Stomach smooth muscle (tissue), 2 donors: ENCODE measurements at regions not wholly inside any gene's neighbourhood (a gene's known extent, or its start where the extent isn't known, plus 50 kb on each side); places are given as distances from the start of the nearest gene placed in this dataset.
"Not testable (repeated sequence)": the region's sequence is repeated elsewhere in the genome, so short reads cannot be mapped to it uniquely, and the experiment has no call there.

Source experiments
- H3K27ac ChIP-seq: one replicate; pipeline ENCODE4 v1.7.0; 2013; ENCODE audit warnings: mild to moderate bottlenecking, low read length, inconsistent platforms
- H3K27me3 ChIP-seq, 2 donors: one replicate each; pipeline ENCODE4 v1.7.0; 2013; ENCODE audit warnings: low read length in 2 of 2; ENCODE audit not compliant: insufficient read depth in 2 of 2, control insufficient read depth in 1 of 2
- H3K36me3 ChIP-seq, 2 donors: one replicate each; pipeline ENCODE4 v1.7.0; 2013; ENCODE audit warnings: low read length in 2 of 2; ENCODE audit not compliant: control insufficient read depth in 2 of 2, insufficient read depth in 2 of 2
- H3K4me1 ChIP-seq: one replicate; pipeline ENCODE4 v1.7.0; 2013; ENCODE audit warnings: low read length; ENCODE audit not compliant: control insufficient read depth, insufficient read depth
- H3K4me3 ChIP-seq, 2 donors: one replicate each; pipeline ENCODE4 v1.7.0; 2013; ENCODE audit warnings: low read length in 2 of 2
- H3K9ac ChIP-seq, 2 donors: one replicate each; pipeline ENCODE4 v1.7.0; 2013; ENCODE audit warnings: low read length in 2 of 2, mild to moderate bottlenecking in 1 of 2
- H3K9me3 ChIP-seq, 2 donors: one replicate each; pipeline ENCODE4 v1.7.0; 2013; ENCODE audit warnings: low read length in 2 of 2; ENCODE audit not compliant: control insufficient read depth in 2 of 2
- donor health status: healthy.
- donor health status: Pancreatic carcinoma.

DNA sequence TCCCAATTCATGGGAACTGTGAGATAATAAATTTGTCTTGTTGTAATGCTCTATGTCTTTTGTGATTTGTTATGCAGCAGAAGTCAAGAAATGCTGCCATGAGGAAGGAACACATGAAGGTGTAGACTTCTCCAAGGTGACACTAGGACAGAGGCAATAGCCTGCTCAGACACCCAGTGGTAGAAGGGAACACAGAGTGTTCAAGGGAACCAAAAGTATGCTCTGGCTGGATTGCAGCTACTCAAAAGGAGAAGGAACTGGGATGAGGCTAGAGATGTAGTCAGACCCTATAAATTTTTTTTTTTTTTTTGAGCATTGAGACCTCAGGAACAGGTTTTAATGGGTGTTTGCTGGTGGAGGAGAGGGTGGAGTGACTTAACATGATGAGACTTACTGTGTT lies 232.5 kb downstream of the PARP8 start:
- Histone ChIP-seq H3K27me3 (no peaks in the 10 kb centered on the region), H3K27ac (no peak overlapping the region), H3K4me1 (no peaks in the 10 kb centered on the region), H3K36me3 (no peaks in the 10 kb centered on the region), H3K9me3 (no peaks in the 10 kb centered on the region), H3K4me3 (no peak overlapping the region), H3K9ac (no peak overlapping the region)

DNA sequence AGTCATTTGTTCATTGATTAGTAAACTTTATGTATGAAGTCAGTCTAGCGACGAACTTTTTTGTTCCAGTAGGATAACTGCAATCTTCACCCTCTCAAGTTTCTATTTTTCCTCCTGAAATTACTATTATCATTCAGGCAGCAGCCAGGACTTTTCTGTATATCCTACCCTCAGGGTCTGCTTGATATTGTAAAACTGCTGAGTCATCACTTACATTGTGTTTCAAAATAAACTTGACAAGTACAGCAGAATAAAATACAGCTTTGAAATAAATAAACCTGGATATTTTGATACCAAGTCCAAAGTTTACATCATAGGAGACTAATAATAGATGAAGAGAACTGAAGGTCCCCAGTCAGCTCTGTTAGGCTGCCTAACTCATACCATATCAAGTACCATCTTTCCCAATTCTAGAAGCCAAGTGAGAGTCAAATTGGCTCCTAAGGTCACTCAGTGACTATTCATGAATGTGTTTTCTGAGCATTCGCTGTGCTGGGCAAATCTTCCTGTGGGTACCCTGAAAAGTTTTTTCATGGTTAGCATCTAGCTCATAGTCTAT lies 234.6 kb downstream of the PARP8 start:
- Histone ChIP-seq H3K4me3 (no peak overlapping the region), H3K27ac (no peak overlapping the region), H3K9ac (no peak overlapping the region), H3K9me3 (no peaks in the 10 kb centered on the region), H3K27me3 (no peaks in the 10 kb centered on the region), H3K36me3 (no peaks in the 10 kb centered on the region), H3K4me1 (no peaks in the 10 kb centered on the region)

DNA sequence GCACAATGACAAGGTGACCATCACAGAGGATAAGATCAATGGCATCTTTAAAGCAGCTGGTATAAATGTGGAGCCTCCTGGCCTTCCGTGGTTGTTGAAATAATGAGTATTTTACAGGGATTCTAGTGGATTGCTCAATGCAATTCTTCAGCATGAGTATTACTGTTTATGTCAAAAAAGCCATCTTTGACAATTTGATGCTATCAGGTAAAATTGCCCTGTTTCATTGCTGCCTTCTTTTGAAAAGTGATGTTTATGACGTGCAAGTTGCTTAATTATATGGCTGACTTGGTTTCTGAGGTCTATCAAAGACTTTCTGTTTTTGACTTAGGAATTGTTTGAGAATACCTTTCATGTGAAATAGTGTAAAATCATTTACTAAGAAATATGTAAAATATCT lies 237.2 kb downstream of the PARP8 start:
- Histone ChIP-seq H3K36me3 (no peaks in the 10 kb centered on the region), H3K4me1 (no peaks in the 10 kb centered on the region), H3K4me3 (no peak overlapping the region), H3K27ac (no peak overlapping the region), H3K9ac (no peak overlapping the region), H3K9me3 (no peaks in the 10 kb centered on the region), H3K27me3 (no peaks in the 10 kb centered on the region)

DNA sequence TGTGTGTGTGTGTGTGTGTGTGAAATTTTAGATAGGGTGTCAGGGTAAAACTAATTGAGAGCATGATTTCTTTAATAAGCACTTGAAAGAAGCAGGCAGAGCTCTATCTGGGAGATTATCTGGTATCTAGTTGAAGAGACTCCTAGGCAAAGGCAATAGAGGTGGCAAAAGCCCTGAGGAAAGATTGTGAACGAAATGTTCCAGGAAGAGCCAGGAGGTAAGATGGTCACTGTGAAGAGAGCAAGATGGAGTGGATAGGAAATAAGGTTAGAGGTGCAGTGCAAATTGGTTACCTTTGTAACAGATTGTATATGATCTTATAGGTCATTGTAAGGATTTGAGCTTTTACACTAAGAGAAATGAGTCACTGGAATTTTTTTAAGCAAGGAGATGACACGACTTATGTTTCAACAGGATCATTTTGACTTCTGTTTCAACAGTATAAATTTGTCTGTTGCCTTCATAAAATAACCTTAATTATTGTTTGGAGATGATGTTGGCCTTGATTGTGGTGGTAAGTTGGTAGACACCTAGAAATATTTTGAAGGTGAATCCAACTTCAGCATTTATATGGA lies 239.6 kb downstream of the PARP8 start:
- Histone ChIP-seq H3K4me3 (no peak overlapping the region), H3K9ac (no peak overlapping the region), H3K4me1 (no peaks in the 10 kb centered on the region), H3K9me3 (no peaks in the 10 kb centered on the region), H3K36me3 (no peaks in the 10 kb centered on the region), H3K27ac (no peak overlapping the region), H3K27me3 (no peaks in the 10 kb centered on the region)

DNA sequence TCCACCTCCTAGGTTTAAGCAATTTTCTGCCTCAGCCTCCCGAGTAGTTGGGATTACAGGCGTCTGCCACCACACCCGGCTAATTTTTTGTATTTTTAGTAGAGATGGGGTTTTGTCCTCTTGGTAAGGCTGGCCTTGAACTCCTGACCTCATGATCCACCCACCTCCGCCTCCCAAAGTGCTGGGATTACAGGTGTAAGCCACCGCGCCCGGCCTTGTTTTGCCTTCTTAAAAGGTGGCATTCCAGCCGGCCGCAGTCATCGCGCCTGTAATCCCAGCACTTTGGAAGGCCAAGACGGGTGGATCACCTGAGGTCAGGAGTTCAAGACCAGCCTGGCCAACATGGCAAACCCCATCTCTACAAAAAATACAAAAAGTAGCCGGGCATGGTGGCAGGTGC lies 253.7 kb downstream of the PARP8 start:
- H3K36me3 ChIP-seq, H3K4me3 ChIP-seq, H3K4me1 ChIP-seq, H3K27ac ChIP-seq, H3K9me3 ChIP-seq, H3K9ac ChIP-seq, H3K27me3 ChIP-seq: not testable (repeated sequence)

DNA sequence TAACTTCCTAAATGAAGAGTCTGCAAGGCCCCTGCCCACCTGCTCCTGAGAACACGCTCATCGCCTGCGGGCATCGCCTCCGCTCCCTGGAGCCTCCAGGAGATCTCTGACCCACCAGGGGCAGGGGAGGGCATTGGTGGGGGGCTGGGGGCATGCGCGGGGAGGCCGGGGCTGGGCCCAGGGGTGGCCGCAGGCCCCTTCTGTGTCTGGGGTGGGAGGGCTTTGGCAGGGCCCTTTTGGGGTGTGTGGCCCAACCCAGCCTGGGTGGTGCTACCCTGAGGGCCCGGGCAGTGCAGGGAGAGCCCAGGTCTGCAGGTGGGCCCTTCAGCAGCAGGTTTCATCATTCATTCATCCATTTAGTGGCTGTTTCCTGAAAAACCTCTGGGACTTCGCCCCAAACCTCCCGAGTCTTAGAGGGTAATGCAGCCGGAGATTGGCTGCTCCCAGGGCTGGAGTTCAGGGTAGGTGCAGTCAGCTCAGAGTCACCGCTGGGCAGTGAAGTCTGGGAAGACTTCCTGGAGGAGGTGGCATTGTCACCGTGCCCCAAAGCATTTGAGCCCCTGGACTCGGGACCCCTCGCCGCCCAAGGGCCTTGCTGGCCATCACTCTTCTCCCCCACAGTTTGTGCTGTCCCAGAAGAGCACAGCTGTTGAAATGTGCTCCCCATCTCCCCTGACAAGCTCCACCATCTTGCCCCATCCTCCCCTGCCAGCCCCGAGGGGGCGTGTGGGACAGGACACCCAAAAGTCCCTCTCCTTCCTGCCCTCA lies 255.1 kb downstream of the PARP8 start:
- no peak overlapping the region for H3K27ac ChIP-seq

DNA sequence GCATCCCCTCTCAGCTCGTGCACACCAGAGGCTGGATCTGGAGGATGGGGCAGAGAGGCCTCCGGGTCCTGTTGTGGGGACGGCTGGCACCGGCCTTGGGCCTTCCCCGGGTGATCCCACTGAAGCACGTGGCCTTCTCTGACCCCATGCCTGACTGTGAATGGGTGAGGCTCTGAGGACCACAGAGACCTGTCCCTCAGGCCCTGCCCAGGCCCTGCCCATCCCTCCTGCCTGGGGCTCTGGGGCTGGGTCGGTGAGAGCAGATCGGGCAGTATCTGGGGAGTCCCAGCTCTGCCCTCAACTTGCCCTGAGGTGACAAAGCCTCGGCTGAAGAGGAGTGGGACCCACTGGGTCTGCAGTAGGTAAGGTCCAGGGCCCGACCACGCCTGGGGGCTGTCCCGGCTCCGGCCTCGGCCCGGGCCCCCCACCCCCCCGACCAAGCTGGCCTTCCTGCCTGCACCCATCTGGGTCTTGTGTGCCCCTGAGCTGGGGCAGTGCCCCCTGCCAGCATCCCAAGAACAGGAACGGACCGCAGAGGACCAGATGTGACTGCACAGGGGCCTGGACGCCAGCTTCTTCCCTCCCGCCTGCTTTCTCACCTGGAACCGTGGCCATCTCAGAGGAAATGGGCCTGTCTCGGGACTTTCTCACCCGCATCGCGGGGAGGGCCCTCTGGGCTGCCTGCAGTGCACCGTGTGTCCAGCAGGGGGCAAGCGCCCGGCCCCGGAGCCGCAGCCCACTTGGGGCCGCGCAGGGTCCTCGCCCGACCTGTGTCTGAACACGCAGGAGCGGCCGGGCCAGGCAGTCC lies 255.9 kb downstream of the PARP8 start:
- H3K4me1 ChIP-seq, H3K9ac ChIP-seq, H3K9me3 ChIP-seq, H3K27me3 ChIP-seq, H3K4me3 ChIP-seq, H3K36me3 ChIP-seq, H3K27ac ChIP-seq: not testable (repeated sequence)

More for the DNA sequence above, 255.1 kb downstream of the PARP8 start:
- Histone ChIP-seq H3K36me3 (no peaks in the 10 kb centered on the region), H3K27me3 (no peaks in the 10 kb centered on the region), H3K9ac (no peak overlapping the region), H3K4me1 (no peaks in the 10 kb centered on the region), H3K4me3 (no peak overlapping the region), H3K9me3 (no peaks in the 10 kb centered on the region)

DNA sequence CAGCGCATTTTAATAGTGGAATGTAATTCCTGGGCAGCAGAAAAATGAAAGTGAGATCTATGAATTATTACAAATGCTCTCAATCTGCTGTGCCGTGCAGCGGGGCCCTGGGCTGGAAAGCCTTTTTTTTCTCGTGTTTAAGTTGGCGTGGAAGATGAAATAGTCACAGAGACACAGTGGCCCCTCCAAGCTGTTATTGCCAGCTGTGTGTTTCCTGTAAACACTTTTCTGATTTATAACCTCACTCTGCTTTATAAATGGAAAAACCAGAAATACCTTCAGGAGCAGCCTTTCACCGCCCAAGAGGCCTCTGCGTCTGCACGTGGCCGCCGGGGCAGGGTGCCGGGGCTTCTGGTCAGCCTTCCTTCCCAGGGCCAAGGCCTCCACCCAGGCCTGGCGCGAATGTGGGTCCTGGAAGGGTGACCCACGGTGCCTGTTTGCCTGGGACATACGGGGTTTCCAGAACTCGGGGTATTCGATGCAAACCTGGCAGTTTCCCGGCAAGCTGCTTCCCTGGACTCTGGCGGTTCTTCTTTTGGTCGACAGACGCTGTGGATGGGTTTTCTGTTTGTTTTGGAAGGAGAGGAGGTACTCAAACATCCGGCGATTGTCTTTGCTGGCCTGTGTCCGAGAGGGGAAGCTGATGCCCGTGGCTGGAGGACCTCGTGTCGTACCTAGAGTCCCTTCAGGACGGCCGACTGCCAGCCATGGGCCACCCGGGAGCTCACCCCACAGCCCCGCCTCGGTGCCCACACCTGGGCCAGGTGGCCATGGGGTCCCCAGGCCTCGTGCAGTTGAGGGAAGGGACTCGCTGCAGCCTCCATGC lies 256.7 kb downstream of the PARP8 start:
- no peaks in the 10 kb centered on the region for H3K4me1 ChIP-seq
- H3K9me3 ChIP-seq, result no peaks in the 10 kb centered on the region
- H3K4me3 ChIP-seq, result no peak overlapping the region
- no peak overlapping the region for H3K27ac ChIP-seq
- no peak overlapping the region for H3K9ac ChIP-seq
- H3K27me3 ChIP-seq, result no peaks in the 10 kb centered on the region
- H3K36me3 ChIP-seq, result no peaks in the 10 kb centered on the region

DNA sequence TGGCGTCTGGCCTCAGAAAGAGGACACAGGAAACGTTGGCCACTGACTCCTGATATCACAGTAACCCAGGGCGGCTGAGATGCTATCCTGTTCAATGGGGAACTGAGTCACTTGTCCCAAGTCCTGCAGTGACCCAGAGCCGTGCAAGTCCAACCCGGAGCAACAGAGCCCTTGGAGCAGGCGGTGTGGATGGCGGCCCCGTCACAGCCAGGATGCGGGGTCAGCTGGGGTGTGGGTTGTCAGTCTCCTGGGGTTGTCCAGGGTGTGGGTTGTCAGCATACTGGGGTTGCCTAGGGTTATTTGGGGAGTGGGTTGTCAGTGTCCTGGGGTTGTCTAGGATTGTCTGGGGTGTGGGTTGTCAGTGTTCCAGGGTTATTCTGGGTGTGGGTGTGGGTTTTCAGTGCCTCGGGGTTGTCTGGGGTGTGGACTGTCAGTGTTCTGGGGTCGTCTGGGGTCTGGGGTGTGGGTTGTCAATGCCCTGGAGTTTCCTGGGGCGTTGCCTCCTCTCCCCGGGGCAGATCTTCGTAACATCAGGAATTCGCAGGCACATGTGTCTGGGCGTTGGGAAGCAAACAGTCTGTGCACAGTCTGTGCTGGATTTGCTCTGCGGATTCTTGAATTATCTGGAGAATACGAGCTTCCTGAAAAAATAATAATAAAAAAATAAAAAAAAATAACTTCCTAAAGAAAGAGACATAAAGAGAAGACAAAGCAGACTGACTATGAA lies 257.5 kb downstream of the PARP8 start:
- Histone ChIP-seq H3K27ac (no peak overlapping the region), H3K4me1 (no peaks in the 10 kb centered on the region), H3K9ac (no peak overlapping the region), H3K36me3 (no peaks in the 10 kb centered on the region), H3K4me3 (no peak overlapping the region), H3K27me3 (no peaks in the 10 kb centered on the region), H3K9me3 (no peaks in the 10 kb centered on the region)

DNA sequence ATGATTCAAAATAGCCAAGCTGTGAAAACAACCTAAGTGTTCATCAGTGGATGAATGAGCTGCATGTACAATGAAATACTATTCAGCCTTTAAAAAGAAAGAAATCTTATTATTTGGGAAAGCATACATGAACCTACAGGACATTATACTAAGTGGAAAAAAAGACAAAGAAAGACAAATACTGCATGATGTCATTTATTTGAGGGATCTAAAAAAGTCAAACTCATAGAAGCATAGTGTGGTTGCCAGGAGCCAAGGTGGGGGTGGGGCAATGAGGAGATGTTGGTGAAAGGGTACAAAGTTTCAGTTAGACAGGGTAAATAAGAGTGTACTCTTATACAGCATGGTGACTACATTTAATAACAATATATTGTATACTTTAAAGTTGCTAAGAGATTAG lies 261.5 kb downstream of the PARP8 start:
- no peak overlapping the region for H3K4me3 ChIP-seq
- H3K4me1 ChIP-seq, result no peaks in the 10 kb centered on the region
- no peaks in the 10 kb centered on the region for H3K9me3 ChIP-seq
- no peaks in the 10 kb centered on the region for H3K27me3 ChIP-seq
- H3K36me3 ChIP-seq, result no peaks in the 10 kb centered on the region
- no peak overlapping the region for H3K9ac ChIP-seq
- no peak overlapping the region for H3K27ac ChIP-seq
